CD4-positive, alpha-beta T cell (primary cell): ENCODE measurements at regions not wholly inside any gene's neighbourhood (a gene's known extent, or its start where the extent isn't known, plus 50 kb on each side); places are given as distances from the start of the nearest gene placed in this dataset.

Source experiments
- ATAC-seq: fragments of 200-7000 bp; cut with Tn5 transposase; one replicate; pipeline ENCODE4 v1.10.0; 2022; ENCODE audit warnings: mild to moderate bottlenecking; ENCODE audit not compliant: poor library complexity
- CTCF ChIA-PET: fragments of 350-600 bp; sonication (Branson Sonifier 250); formaldehyde crosslinking; loops from one replicate; lab custom pipeline; 2021; ENCODE audit warnings: antibody characterized with exemption, inconsistent platforms; lab: Charles Lee
- POLR2A ChIA-PET: fragments of 350-600 bp; sonication (Branson Sonifier 250); formaldehyde crosslinking; loops from one replicate; lab custom pipeline; 2021; ENCODE audit warnings: antibody characterized with exemption, inconsistent platforms; lab: Charles Lee
- DNase-seq, 14 experiments: peaks; one replicate each; pipeline ENCODE4 v3.0.0-alpha.2; 2013 to 2020; ENCODE audit warnings: mixed read lengths in 2 of 14
- H3K27ac ChIP-seq, 2 donors: one replicate each; pipeline versions ENCODE4 v1.5.1 to v1.7.0; 2013; ENCODE audit warnings: low read length in 2 of 2, low read depth in 1 of 2, mild to moderate bottlenecking in 1 of 2
- H3K27me3 ChIP-seq, 2 experiments: 1 replicate in 1 of 2; 2 replicates in 1 of 2; pipeline versions ENCODE4 v1.6.1 to v1.7.0; 2013; ENCODE audit warnings: low read length in 2 of 2, control low read depth in 1 of 2, mild to moderate bottlenecking in 1 of 2, moderate library complexity in 1 of 2; ENCODE audit not compliant: insufficient read depth in 2 of 2, control insufficient read depth in 1 of 2
- H3K36me3 ChIP-seq: one replicate; pipeline ENCODE4 v1.6.1; 2013; ENCODE audit warnings: low read length, control low read depth; ENCODE audit not compliant: insufficient read depth
- H3K4me1 ChIP-seq: one replicate; pipeline ENCODE4 v1.6.1; 2013; ENCODE audit warnings: low read length, control low read depth; ENCODE audit not compliant: insufficient read depth
- H3K4me3 ChIP-seq: one replicate; pipeline ENCODE4 v1.5.1; 2013; ENCODE audit warnings: mild to moderate bottlenecking, low read length, moderate library complexity
- H3K9me3 ChIP-seq, 2 experiments: 1 replicate in 1 of 2; 2 replicates in 1 of 2; pipeline versions ENCODE4 v1.6.1 to v1.7.0; 2013; ENCODE audit warnings: low read length in 2 of 2, mild to moderate bottlenecking in 2 of 2, control low read depth in 1 of 2, moderate library complexity in 1 of 2; ENCODE audit not compliant: control insufficient read depth in 1 of 2, insufficient read depth in 1 of 2
- H3K27ac Mint-ChIP-seq: one replicate; pipeline ENCODE4 v1.8.0; 2020; ENCODE audit warnings: mixed read lengths
- H3K27me3 Mint-ChIP-seq: one replicate; pipeline ENCODE4 v1.8.0; 2021; ENCODE audit warnings: mixed read lengths
- H3K36me3 Mint-ChIP-seq: one replicate; pipeline ENCODE4 v1.8.0; 2021; ENCODE audit warnings: low read depth, mixed read lengths
- H3K4me1 Mint-ChIP-seq: one replicate; pipeline ENCODE4 v1.8.0; 2021; ENCODE audit warnings: low read depth, mixed read lengths
- H3K4me3 Mint-ChIP-seq: one replicate; pipeline ENCODE4 v1.8.0; 2020; ENCODE audit warnings: mild to moderate bottlenecking, mixed read lengths
- H3K9me3 Mint-ChIP-seq: one replicate; pipeline ENCODE4 v1.8.0; 2020; ENCODE audit warnings: mixed read lengths
- intact Hi-C, 2 experiments: fragments of 100-400 bp; cut with DNase I in 1 of 2; cut with micrococcal nuclease in 1 of 2; formaldehyde crosslinking; loops; one replicate each; pipeline versions ENCODE4 v1.15.1 to v1.9.0; 2023 to 2025; cut with DNase I, micrococcal nuclease
- TF ChIP-seq, protein P1 (sequence below): fragments of 200-600 bp; IDR thresholded peaks from one replicate; pipeline ENCODE4 v1.8.0; 2022; ENCODE audit warnings: antibody characterized with exemption, mild to moderate bottlenecking

DNA sequence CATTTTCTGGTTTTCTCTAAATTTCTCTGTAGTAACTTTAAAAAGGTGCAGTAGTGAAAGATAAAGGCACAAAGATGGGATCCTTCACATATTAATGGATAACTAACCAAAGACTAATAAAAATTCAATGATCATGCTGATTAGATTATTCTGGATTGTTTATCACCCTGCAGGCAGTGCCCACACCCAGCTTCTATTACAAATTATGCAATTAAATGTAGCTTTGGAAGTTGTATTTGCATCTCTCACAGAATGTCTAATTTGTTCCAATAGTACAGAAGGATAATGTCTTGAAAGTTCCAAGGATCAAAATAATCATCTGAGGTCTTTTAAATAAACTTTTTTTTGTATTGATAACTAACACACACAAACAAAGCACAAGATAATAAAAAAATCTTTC, 837.6 kb downstream of the HACE1 start:
- no peaks in the 10 kb centered on the region for H3K4me1 ChIP-seq
- ChIA-PET CTCF (no interaction called here), POLR2A (no interaction called here)
- TF ChIP-seq, protein P1, sequence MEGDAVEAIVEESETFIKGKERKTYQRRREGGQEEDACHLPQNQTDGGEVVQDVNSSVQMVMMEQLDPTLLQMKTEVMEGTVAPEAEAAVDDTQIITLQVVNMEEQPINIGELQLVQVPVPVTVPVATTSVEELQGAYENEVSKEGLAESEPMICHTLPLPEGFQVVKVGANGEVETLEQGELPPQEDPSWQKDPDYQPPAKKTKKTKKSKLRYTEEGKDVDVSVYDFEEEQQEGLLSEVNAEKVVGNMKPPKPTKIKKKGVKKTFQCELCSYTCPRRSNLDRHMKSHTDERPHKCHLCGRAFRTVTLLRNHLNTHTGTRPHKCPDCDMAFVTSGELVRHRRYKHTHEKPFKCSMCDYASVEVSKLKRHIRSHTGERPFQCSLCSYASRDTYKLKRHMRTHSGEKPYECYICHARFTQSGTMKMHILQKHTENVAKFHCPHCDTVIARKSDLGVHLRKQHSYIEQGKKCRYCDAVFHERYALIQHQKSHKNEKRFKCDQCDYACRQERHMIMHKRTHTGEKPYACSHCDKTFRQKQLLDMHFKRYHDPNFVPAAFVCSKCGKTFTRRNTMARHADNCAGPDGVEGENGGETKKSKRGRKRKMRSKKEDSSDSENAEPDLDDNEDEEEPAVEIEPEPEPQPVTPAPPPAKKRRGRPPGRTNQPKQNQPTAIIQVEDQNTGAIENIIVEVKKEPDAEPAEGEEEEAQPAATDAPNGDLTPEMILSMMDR, result no peak
- no peak overlapping the region for H3K27ac ChIP-seq
- H3K9me3 ChIP-seq, result peaks cover 0 to 6% of the 10 kb centered on the region in 2 experiments
- H3K27me3 ChIP-seq, result no peaks in the 10 kb centered on the region
- no peaks in the 10 kb centered on the region for H3K36me3 ChIP-seq
- Mint-ChIP-seq H3K9me3 (no peaks in the 10 kb centered on the region), H3K27ac (no peak overlapping the region), H3K27me3 (no peaks in the 10 kb centered on the region), H3K4me1 (no peaks in the 10 kb centered on the region), H3K36me3 (no peaks in the 10 kb centered on the region), H3K4me3 (no peak overlapping the region)
- no peak overlapping the region for H3K4me3 ChIP-seq
- intact Hi-C loops, result no loop called here
- ATAC-seq (no peak), DNase-seq (no peak)

- intact Hi-C loops, result no loop called here
- Mint-ChIP-seq H3K36me3 (no peaks in the 10 kb centered on the region), H3K4me1 (no peaks in the 10 kb centered on the region), H3K4me3 (no peak overlapping the region), H3K27me3 (no peaks in the 10 kb centered on the region), H3K27ac (no peak overlapping the region), H3K9me3 (no peaks in the 10 kb centered on the region)
- TF ChIP-seq, protein P1, result no peak
- no peak for ATAC-seq
- Histone ChIP-seq H3K36me3 (no peaks in the 10 kb centered on the region), H3K27me3 (no peaks in the 10 kb centered on the region), H3K27ac (no peak overlapping the region), H3K4me1 (no peaks in the 10 kb centered on the region), H3K9me3 (peaks cover 0 to 6% of the 10 kb centered on the region in 2 experiments), H3K4me3 (no peak overlapping the region)
- POLR2A ChIA-PET, result no interaction called here
- peak in 1 of 14 experiments; percentile 4 for DNase-seq
- CTCF ChIA-PET, result no interaction called here
These were observed 840.5 kb downstream of the HACE1 start for GRCh38 chr6:104019075-104019753.

- H3K4me1 ChIP-seq, result no peaks in the 10 kb centered on the region
- intact Hi-C loops, result no loop called here
- H3K27me3 Mint-ChIP-seq, result no peaks in the 10 kb centered on the region
- H3K4me3 ChIP-seq, result no peak overlapping the region
- POLR2A ChIA-PET, result no interaction called here
- TF ChIP-seq, protein P1, result no peak
- no peak overlapping the region for H3K27ac ChIP-seq
- no peak for ATAC-seq
- no peaks in the 10 kb centered on the region for H3K36me3 Mint-ChIP-seq
- peaks cover 0 to 6% of the 10 kb centered on the region in 2 experiments for H3K9me3 ChIP-seq
- no peaks in the 10 kb centered on the region for H3K4me1 Mint-ChIP-seq
- no peak overlapping the region for H3K4me3 Mint-ChIP-seq
- no peaks in the 10 kb centered on the region for H3K9me3 Mint-ChIP-seq
- H3K36me3 ChIP-seq, result no peaks in the 10 kb centered on the region
- no peak overlapping the region for H3K27ac Mint-ChIP-seq
- H3K27me3 ChIP-seq, result no peaks in the 10 kb centered on the region
- CTCF ChIA-PET, result no interaction called here
- no peak for DNase-seq
These were observed 842.0 kb downstream of the HACE1 start for GRCh38 chr6:104017410-104018381.
